ENCODE measurements at regions not wholly inside any gene's neighbourhood (a gene's known extent, or its start where the extent isn't known, plus 50 kb on each side); places are given as distances from the start of the nearest gene placed in this dataset.

- TF ChIP-seq EP300 (IDR thresholded peaks at IDR 0.05) = no peak
- no peak for TF ChIP-seq POLR2A (IDR thresholded peaks at IDR 0.05)
- TF ChIP-seq, protein P1, sequence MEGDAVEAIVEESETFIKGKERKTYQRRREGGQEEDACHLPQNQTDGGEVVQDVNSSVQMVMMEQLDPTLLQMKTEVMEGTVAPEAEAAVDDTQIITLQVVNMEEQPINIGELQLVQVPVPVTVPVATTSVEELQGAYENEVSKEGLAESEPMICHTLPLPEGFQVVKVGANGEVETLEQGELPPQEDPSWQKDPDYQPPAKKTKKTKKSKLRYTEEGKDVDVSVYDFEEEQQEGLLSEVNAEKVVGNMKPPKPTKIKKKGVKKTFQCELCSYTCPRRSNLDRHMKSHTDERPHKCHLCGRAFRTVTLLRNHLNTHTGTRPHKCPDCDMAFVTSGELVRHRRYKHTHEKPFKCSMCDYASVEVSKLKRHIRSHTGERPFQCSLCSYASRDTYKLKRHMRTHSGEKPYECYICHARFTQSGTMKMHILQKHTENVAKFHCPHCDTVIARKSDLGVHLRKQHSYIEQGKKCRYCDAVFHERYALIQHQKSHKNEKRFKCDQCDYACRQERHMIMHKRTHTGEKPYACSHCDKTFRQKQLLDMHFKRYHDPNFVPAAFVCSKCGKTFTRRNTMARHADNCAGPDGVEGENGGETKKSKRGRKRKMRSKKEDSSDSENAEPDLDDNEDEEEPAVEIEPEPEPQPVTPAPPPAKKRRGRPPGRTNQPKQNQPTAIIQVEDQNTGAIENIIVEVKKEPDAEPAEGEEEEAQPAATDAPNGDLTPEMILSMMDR (IDR thresholded peaks at IDR 0.05) = no peak
- TF ChIP-seq POLR2AphosphoS5 (IDR thresholded peaks at IDR 0.05) = no peak
Measured at GRCh38 chr12:89901319-89901718, 192.7 kb upstream of the ATP2B1 start.

Measured in sigmoid colon (tissue), 4 donors.